HG02678 (cell line): ENCODE measurements at regions not wholly inside any gene's neighbourhood (a gene's known extent, or its start where the extent isn't known, plus 50 kb on each side); places are given as distances from the start of the nearest gene placed in this dataset.
"Not testable (repeated sequence)": the region's sequence is repeated elsewhere in the genome, so short reads cannot be mapped to it uniquely, and the experiment has no call there.

Experiments
- ATAC-seq: cut with Tn5 transposase; IDR thresholded peaks from one replicate; pipeline ENCODE4 v1.9.1; 2021; ENCODE audit warnings: mild to moderate bottlenecking, moderate library complexity; ENCODE audit not compliant: unreplicated experiment

- ATAC-seq = not testable (repeated sequence)
Observed at GRCh38 chr10:78096486-78096885, 62.8 kb downstream of the RPS24 start.

GRCh38 chr10:78102593-78102992, 68.9 kb downstream of the RPS24 start:
- ATAC-seq = not testable (repeated sequence)

GRCh38 chr10:78109210-78109609, 75.5 kb downstream of the RPS24 start:
- no peak for ATAC-seq

- no peak for ATAC-seq
Observed at GRCh38 chr10:78115135-78115853, 81.6 kb downstream of the RPS24 start.

- ATAC-seq = no peak
Observed at GRCh38 chr10:78116361-78116760, 82.7 kb downstream of the RPS24 start.

GRCh38 chr10:78118591-78118990, 84.9 kb downstream of the RPS24 start:
- ATAC-seq = no peak

GRCh38 chr10:78121801-78122200, 88.1 kb downstream of the RPS24 start:
- no peak for ATAC-seq

- ATAC-seq = no peak
Observed at GRCh38 chr10:78124167-78124566, 90.5 kb downstream of the RPS24 start.

- no peak for ATAC-seq
Observed at GRCh38 chr10:78129211-78129610, 95.5 kb downstream of the RPS24 start.

- ATAC-seq = no peak
Observed at GRCh38 chr10:78130966-78131710, 97.5 kb downstream of the RPS24 start.

- ATAC-seq = no peak
Observed at GRCh38 chr10:78134773-78135306, 101.2 kb downstream of the RPS24 start.

- no peak for ATAC-seq
Observed at GRCh38 chr10:78137147-78137546, 103.5 kb downstream of the RPS24 start.

GRCh38 chr10:78139341-78139740, 105.7 kb downstream of the RPS24 start:
- no peak for ATAC-seq

- no peak for ATAC-seq
Observed at GRCh38 chr10:78140066-78140630, 106.5 kb downstream of the RPS24 start.

GRCh38 chr10:78143576-78143975, 109.9 kb downstream of the RPS24 start:
- ATAC-seq = no peak

- ATAC-seq = no peak
Observed at GRCh38 chr10:78146200-78146599, 112.5 kb downstream of the RPS24 start.

- ATAC-seq = no peak
Observed at GRCh38 chr10:78147202-78147601, 113.5 kb downstream of the RPS24 start.

GRCh38 chr10:78148216-78148960, 114.7 kb downstream of the RPS24 start:
- no peak for ATAC-seq

GRCh38 chr10:78148961-78149612, 115.4 kb downstream of the RPS24 start:
- ATAC-seq = no peak

- no peak for ATAC-seq
Observed at GRCh38 chr10:78150756-78151155, 117.1 kb downstream of the RPS24 start.

- no peak for ATAC-seq
Observed at GRCh38 chr10:78155722-78156121, 122.1 kb downstream of the RPS24 start.
